ENCODE measurements at regions not wholly inside any gene's neighbourhood (a gene's known extent, or its start where the extent isn't known, plus 50 kb on each side); places are given as distances from the start of the nearest gene placed in this dataset.
"Not testable (repeated sequence)": the region's sequence is repeated elsewhere in the genome, so short reads cannot be mapped to it uniquely, and the experiment has no call there.

DNA sequence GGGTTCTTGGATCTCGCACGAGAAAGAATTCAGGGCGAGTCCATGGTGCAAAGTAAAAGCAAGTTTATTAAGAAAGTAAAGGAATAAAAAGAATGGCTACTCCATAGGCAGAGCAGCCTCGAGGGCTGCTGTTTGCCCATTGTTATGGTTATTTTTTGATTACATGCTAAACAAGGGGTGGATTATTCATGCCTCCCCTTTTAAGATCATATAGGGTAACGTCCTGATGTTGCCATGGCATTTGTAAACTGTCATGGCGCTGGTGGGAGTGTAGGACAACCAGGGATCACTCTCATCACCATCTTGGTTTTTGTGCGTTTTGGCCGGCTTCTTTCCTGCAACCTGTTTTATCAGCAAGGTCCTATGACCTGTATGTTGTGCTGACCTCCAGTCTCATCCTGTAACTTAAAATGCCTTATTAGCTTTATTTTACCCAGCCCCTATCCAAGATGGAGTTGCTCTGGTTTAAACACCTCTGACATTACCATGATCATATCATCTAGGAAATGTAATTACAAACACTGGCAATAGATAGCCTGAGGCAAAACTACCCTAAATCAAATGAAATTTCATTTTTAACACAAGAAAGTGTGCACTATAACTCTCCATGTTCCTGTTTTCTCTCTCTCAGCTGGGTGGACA, 94.3 kb upstream of the ATXN3L start:
- no peaks in the 10 kb centered on the region for H3K27me3 ChIP-seq
- TF ChIP-seq, protein P1, sequence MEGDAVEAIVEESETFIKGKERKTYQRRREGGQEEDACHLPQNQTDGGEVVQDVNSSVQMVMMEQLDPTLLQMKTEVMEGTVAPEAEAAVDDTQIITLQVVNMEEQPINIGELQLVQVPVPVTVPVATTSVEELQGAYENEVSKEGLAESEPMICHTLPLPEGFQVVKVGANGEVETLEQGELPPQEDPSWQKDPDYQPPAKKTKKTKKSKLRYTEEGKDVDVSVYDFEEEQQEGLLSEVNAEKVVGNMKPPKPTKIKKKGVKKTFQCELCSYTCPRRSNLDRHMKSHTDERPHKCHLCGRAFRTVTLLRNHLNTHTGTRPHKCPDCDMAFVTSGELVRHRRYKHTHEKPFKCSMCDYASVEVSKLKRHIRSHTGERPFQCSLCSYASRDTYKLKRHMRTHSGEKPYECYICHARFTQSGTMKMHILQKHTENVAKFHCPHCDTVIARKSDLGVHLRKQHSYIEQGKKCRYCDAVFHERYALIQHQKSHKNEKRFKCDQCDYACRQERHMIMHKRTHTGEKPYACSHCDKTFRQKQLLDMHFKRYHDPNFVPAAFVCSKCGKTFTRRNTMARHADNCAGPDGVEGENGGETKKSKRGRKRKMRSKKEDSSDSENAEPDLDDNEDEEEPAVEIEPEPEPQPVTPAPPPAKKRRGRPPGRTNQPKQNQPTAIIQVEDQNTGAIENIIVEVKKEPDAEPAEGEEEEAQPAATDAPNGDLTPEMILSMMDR (IDR thresholded peaks at IDR 0.05), result no peak
- no peak for DNase-seq
- intact Hi-C loops (cut with DNase I; ENCODE audit: low total_unique reads), result no loop called here
- no peak overlapping the region for H3K4me3 ChIP-seq
- no peak overlapping the region for H3K27ac ChIP-seq
- H3K36me3 ChIP-seq, result no peaks in the 10 kb centered on the region
- peaks cover 0 to 9% (median 0%) of the 10 kb centered on the region in 4 donors for H3K4me1 ChIP-seq
- H3K9me3 ChIP-seq, result no peaks in the 10 kb centered on the region

DNA sequence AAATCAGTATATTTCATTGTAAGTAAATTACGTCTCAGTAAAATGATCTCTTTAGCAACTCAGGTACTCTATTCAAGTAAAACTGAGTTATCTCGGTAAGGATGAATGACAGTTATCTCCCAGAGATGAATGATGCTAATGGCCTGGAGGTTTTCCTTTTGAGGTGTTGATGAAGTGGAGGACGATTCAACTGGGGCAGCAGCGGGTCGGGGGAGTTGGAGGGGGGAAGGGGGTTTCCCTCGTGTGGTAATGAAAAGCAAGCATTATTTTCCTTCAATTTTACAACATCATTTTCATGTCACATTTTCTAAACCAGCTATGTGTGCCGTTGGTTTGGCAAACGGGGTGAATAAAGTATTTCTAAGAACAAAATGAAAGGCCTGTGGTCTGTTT, 92.4 kb upstream of the ATXN3L start:
- Histone ChIP-seq H3K9me3 (no peaks in the 10 kb centered on the region), H3K36me3 (no peaks in the 10 kb centered on the region), H3K27me3 (no peaks in the 10 kb centered on the region), H3K4me3 (no peak overlapping the region), H3K4me1 (no peaks in the 10 kb centered on the region), H3K27ac (no peak overlapping the region)
- TF ChIP-seq, protein P1 (IDR thresholded peaks at IDR 0.05), result no peak
- intact Hi-C loops (cut with DNase I; ENCODE audit: low total_unique reads), result no loop called here
- DNase-seq, result no peak

DNA sequence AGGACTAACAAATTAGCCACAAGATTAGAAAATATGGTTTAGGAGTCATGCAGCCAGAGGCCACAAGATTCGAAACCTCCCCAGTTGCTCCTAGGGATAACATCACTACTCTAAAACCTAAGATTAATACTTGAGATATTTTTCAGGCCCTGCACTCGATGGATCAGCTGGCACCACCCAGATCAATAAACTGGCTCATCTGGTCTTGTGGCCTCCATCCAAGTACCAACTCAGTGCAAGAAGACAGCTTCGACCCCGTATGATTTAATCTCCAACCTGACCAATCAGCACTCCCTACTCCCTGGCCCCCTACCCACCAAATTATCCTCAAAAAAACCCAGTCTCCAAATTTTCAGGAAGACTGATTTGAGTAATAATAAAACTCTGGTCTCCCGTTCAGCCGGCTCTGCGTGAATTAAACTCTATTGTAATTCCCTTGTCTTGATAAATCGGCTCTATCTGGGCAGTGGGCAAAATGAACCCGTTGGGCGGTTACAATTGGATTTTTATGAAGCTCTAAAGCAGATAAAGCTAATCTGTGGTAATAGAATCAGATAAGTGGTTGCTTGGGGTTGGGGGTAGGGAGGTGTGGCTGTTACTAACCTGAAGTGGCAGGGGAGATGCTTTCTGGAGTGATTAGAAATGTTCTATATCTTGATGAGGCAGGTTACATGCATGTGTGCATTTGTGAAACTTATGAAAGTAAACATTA, 91.8 kb upstream of the ATXN3L start:
- H3K27ac ChIP-seq, result no peak overlapping the region
- H3K36me3 ChIP-seq, result no peaks in the 10 kb centered on the region
- no peaks in the 10 kb centered on the region for H3K27me3 ChIP-seq
- no peaks in the 10 kb centered on the region for H3K9me3 ChIP-seq
- intact Hi-C loops (cut with DNase I; ENCODE audit: low total_unique reads), result no loop called here
- H3K4me3 ChIP-seq, result no peak overlapping the region
- DNase-seq, result no peak
- TF ChIP-seq, protein P1 (IDR thresholded peaks at IDR 0.05), result no peak
- no peaks in the 10 kb centered on the region for H3K4me1 ChIP-seq

DNA sequence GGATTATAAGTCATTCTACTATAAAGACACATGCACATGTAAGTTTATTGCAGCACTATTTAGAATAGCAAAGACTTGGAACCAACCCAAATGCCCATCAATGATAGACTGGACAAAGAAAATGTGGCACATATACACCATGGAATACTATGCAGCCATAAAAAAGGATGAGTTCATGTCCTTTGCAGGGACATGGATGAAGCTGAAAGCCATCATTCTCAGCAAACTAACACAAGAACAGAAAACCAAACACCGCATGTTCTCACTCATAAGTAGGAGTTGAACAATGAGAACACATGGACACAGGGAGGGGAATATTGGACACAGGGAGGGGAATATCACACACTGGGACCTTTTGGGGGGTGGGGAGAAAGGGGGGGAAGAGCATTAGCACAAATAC, 88.7 kb upstream of the ATXN3L start:
- H3K4me1 ChIP-seq; H3K27me3 ChIP-seq; DNase-seq; intact Hi-C loops (cut with DNase I; ENCODE audit: low total_unique reads); H3K9me3 ChIP-seq; H3K27ac ChIP-seq; H3K36me3 ChIP-seq; H3K4me3 ChIP-seq: not testable (repeated sequence)

DNA sequence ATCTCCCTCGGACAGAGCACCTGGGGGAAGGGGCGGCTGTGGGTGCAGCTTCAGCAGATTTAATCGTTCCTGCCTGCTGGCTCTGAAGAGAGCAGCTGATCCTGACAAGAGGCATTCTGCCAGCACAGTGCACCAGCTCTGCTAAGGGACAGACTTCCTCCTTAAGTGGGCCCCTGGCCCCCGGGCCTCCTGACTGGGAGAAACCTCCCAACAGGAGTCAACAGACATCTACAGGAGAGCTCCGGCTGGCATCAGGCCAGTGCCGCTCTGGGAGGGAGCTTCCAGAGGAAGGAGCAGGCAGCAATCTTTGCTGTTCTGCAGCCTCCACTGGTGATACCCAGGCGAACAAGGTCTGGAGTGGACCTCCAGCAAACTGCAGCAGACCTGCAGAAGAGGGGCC, 84.9 kb upstream of the ATXN3L start:
- intact Hi-C loops (cut with DNase I; ENCODE audit: low total_unique reads), result not testable (repeated sequence)

DNA sequence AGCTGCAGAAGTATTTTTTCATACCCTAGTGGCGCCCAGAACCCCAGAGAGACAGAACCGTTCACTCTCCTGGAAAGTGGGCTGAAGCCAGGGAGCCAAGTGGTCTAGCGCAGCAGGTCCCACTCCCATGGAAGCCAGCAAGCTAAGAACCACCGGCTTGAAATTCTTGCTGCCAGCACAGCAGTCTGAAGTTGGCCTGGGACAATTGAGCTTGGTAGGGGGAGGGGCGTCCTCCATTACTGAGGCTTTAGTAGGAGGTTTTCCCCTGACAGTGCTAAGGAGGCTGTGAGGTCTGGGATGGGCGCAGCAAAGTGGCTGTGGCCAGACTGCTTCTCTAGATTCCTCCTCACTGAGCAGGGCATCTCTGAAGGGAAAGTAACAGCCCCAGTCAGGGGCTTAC, 84.5 kb upstream of the ATXN3L start:
- no peak overlapping the region for H3K27ac ChIP-seq

More for the DNA sequence above, 84.9 kb upstream of the ATXN3L start:
- DNase-seq, H3K4me3 ChIP-seq, H3K27me3 ChIP-seq, H3K4me1 ChIP-seq, H3K36me3 ChIP-seq, H3K27ac ChIP-seq, H3K9me3 ChIP-seq: not testable (repeated sequence)

More for the DNA sequence above, 84.5 kb upstream of the ATXN3L start:
- intact Hi-C loops (cut with DNase I; ENCODE audit: low total_unique reads), result no loop called here
- Histone ChIP-seq H3K4me3 (no peak overlapping the region), H3K4me1 (no peaks in the 10 kb centered on the region), H3K27me3 (no peaks in the 10 kb centered on the region), H3K36me3 (no peaks in the 10 kb centered on the region), H3K9me3 (no peaks in the 10 kb centered on the region)
- no peak for DNase-seq
- TF ChIP-seq, protein P1 (IDR thresholded peaks at IDR 0.05), result no peak
